Activated CD8-positive, alpha-beta T cell treated with anti-CD3 and anti-CD28 coated beads for 36 hours (primary cell): ENCODE measurements at regions not wholly inside any gene's neighbourhood (a gene's known extent, or its start where the extent isn't known, plus 50 kb on each side); places are given as distances from the start of the nearest gene placed in this dataset.

Experiments
- ATAC-seq: fragments of 200-7000 bp; cut with Tn5 transposase; one replicate; pipeline ENCODE4 v1.10.0; 2021; ENCODE audit warnings: mild to moderate bottlenecking, moderate library complexity
- CTCF ChIA-PET: fragments of 350-600 bp; sonication (Branson Sonifier 250); formaldehyde crosslinking; loops from one replicate; lab custom pipeline; 2021; ENCODE audit warnings: antibody characterized with exemption; lab: Charles Lee
- POLR2A ChIA-PET: fragments of 350-600 bp; sonication (Branson Sonifier 250); formaldehyde crosslinking; loops from one replicate; lab custom pipeline; 2021; ENCODE audit warnings: antibody characterized with exemption; lab: Charles Lee
- DNase-seq: peaks from one replicate; pipeline ENCODE4 v3.0.0-alpha.2; 2020
- H3K27ac Mint-ChIP-seq: one replicate; pipeline ENCODE4 v1.8.0; 2021; ENCODE audit warnings: mild to moderate bottlenecking, mixed read lengths
- H3K27me3 Mint-ChIP-seq: one replicate; pipeline ENCODE4 v1.8.0; 2021; ENCODE audit warnings: mixed read lengths
- H3K36me3 Mint-ChIP-seq: one replicate; pipeline ENCODE4 v1.8.0; 2021; ENCODE audit warnings: low read depth, mixed read lengths
- H3K4me1 Mint-ChIP-seq: one replicate; pipeline ENCODE4 v1.8.0; 2021; ENCODE audit warnings: low read depth, mixed read lengths
- H3K4me3 Mint-ChIP-seq: one replicate; pipeline ENCODE4 v1.8.0; 2021; ENCODE audit warnings: mild to moderate bottlenecking, moderate library complexity, mixed read lengths
- H3K9me3 Mint-ChIP-seq: one replicate; pipeline ENCODE4 v1.8.0; 2021; ENCODE audit warnings: mixed read lengths
- intact Hi-C: fragments of 100-400 bp; cut with micrococcal nuclease; formaldehyde crosslinking; loops from one replicate; pipeline ENCODE4 v1.10.0; 2022
- TF ChIP-seq, protein P1 (sequence below): fragments of 200-600 bp; IDR thresholded peaks from one replicate; pipeline ENCODE4 v1.8.0; 2022; ENCODE audit warnings: antibody characterized with exemption, mild to moderate bottlenecking

DNA sequence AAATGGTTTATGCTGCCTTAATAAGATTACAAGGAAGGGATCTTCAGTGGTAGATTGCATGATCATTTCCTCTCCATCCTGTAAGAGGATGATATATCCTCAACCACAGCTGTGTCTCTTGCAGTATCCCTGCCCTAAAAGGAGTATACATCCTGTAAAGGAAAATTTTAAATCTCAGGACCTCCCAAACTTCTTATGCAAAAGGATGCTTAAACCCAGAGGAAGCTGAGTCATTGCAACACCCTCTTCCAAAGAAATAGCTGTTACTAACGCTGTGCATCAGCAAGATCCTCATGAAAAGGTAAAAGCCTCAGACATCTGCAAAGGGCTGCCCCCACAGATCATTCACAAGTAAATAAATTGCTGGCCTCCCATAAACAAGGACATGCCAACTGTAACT, 599.0 kb downstream of the PRELID2 start:
- ChIA-PET CTCF (no interaction called here), POLR2A (no interaction called here)
- no peaks in the 10 kb centered on the region for H3K36me3 Mint-ChIP-seq
- no peak for DNase-seq
- H3K27ac Mint-ChIP-seq = no peak overlapping the region
- H3K4me1 Mint-ChIP-seq = no peaks in the 10 kb centered on the region
- no peak for ATAC-seq
- H3K9me3 Mint-ChIP-seq = no peaks in the 10 kb centered on the region
- no peak overlapping the region for H3K4me3 Mint-ChIP-seq
- intact Hi-C loops = loop anchor here (10.0 kb wide), 1 partner anchor 1031 kb away; no protein-coding TSS in a partner anchor
- no peaks in the 10 kb centered on the region for H3K27me3 Mint-ChIP-seq
- TF ChIP-seq, protein P1, sequence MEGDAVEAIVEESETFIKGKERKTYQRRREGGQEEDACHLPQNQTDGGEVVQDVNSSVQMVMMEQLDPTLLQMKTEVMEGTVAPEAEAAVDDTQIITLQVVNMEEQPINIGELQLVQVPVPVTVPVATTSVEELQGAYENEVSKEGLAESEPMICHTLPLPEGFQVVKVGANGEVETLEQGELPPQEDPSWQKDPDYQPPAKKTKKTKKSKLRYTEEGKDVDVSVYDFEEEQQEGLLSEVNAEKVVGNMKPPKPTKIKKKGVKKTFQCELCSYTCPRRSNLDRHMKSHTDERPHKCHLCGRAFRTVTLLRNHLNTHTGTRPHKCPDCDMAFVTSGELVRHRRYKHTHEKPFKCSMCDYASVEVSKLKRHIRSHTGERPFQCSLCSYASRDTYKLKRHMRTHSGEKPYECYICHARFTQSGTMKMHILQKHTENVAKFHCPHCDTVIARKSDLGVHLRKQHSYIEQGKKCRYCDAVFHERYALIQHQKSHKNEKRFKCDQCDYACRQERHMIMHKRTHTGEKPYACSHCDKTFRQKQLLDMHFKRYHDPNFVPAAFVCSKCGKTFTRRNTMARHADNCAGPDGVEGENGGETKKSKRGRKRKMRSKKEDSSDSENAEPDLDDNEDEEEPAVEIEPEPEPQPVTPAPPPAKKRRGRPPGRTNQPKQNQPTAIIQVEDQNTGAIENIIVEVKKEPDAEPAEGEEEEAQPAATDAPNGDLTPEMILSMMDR = no peak

DNA sequence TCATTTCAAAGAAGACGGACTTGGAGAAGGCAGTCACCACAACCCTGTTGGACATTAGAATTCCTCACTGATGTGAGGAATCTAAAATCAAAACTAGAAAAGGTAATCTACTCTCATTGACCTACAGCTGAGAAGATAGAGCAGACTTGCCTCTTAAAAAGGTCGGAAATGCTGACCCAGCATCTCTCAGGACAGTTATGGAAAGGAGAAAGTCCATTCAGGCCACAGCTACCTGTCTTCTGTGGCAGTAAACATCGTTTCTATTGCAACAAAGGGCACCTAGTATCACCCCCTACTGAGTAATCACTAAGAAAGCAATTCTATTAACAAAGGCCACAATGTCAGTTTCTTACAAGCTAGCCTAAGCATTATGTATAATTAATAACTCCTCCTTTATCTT, 601.7 kb downstream of the PRELID2 start:
- ChIA-PET POLR2A (no interaction called here), CTCF (no interaction called here)
- no peak overlapping the region for H3K27ac Mint-ChIP-seq
- H3K27me3 Mint-ChIP-seq = no peaks in the 10 kb centered on the region
- DNase-seq = no peak
- TF ChIP-seq, protein P1 = no peak
- no peak overlapping the region for H3K4me3 Mint-ChIP-seq
- intact Hi-C loops = loop anchor here (10.0 kb wide), 1 partner anchor 1029 kb away; no protein-coding TSS in a partner anchor
- no peaks in the 10 kb centered on the region for H3K36me3 Mint-ChIP-seq
- H3K9me3 Mint-ChIP-seq = no peaks in the 10 kb centered on the region
- H3K4me1 Mint-ChIP-seq = no peaks in the 10 kb centered on the region
- ATAC-seq = no peak

DNA sequence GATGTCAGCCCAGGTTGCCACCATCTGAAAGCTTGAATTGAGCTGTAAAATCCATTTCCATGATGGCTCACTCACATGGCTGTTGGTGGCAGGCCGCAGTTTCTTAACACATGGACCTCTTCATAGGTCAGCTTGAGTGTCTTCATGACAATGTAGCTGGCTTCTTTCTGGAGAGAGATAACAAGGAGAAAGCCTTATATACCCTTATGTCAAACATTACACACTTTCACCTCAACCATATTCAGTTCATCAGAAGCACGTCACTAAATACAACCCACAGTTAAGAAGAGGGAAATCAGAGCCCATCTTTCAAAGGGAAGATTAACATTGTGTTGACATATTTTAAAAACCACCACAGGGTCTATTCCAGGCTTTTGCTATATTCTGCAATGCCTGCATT, 604.4 kb downstream of the PRELID2 start:
- no peak for DNase-seq
- no peak overlapping the region for H3K4me3 Mint-ChIP-seq
- TF ChIP-seq, protein P1 = no peak
- no peak for ATAC-seq
- H3K4me1 Mint-ChIP-seq = no peaks in the 10 kb centered on the region
- H3K27me3 Mint-ChIP-seq = no peaks in the 10 kb centered on the region
- ChIA-PET POLR2A (no interaction called here), CTCF (no interaction called here)
- H3K9me3 Mint-ChIP-seq = no peaks in the 10 kb centered on the region
- no peak overlapping the region for H3K27ac Mint-ChIP-seq
- intact Hi-C loops = loop anchor here (10.0 kb wide), 1 partner anchor 1026 kb away; no protein-coding TSS in a partner anchor
- H3K36me3 Mint-ChIP-seq = no peaks in the 10 kb centered on the region

DNA sequence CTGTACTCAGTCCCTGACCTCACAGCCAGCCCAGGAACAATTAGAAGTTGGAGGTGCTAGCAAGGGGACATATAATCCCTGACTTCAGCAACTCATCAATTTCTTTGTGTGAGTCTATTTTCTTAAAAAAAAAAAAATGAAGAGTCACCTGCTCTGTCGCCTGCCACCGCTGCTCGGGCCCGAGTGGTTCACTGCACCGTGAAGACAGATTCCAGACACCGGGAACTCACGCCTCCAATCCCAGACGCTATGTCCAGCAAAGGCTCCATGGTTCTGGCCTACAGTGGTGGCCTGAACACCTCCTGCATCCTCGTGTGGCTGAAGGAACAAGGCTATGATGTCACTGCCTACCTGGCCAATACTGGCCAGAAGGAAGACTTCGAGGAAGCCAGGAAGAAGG, 606.6 kb downstream of the PRELID2 start:
- POLR2A ChIA-PET = no interaction called here
- no peak for ATAC-seq
- H3K4me1 Mint-ChIP-seq = no peaks in the 10 kb centered on the region
- intact Hi-C loops = no loop called here
- no peak for DNase-seq
- no peaks in the 10 kb centered on the region for H3K36me3 Mint-ChIP-seq
- H3K27ac Mint-ChIP-seq = no peak overlapping the region
- TF ChIP-seq, protein P1 = no peak
- CTCF ChIA-PET = no interaction called here
- no peak overlapping the region for H3K4me3 Mint-ChIP-seq
- H3K27me3 Mint-ChIP-seq = no peaks in the 10 kb centered on the region
- H3K9me3 Mint-ChIP-seq = peaks cover 2% of the 10 kb centered on the region

DNA sequence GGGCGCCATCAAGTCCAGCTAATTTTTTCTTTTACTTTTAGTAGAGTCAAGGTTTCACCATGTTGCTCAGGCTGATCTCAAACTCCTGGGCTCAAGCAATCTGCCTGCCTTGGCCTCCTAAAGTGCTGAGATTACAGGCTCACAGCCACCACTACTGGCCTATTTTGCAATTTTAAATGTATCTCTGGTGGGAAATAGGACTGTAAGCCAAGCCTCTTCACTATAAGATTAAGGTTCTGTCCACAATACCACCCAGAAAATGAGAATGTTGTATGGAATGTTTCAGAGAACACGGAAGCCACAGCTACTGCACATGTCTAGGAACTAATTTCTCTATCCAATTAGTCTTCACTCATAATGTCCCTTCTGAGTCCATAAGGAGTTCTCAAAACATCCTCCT, 607.3 kb downstream of the PRELID2 start:
- Mint-ChIP-seq H3K9me3 (peaks cover 2% of the 10 kb centered on the region), H3K4me3 (no peak overlapping the region), H3K27me3 (no peaks in the 10 kb centered on the region), H3K27ac (no peak overlapping the region), H3K36me3 (no peaks in the 10 kb centered on the region), H3K4me1 (no peaks in the 10 kb centered on the region)
- intact Hi-C loops = no loop called here
- CTCF ChIA-PET = no interaction called here
- ATAC-seq (no peak), DNase-seq (no peak)
- TF ChIP-seq, protein P1 = no peak
- POLR2A ChIA-PET = no interaction called here
